ENCODE measurements at regions not wholly inside any gene's neighbourhood (a gene's known extent, or its start where the extent isn't known, plus 50 kb on each side); places are given as distances from the start of the nearest gene placed in this dataset.

DNA sequence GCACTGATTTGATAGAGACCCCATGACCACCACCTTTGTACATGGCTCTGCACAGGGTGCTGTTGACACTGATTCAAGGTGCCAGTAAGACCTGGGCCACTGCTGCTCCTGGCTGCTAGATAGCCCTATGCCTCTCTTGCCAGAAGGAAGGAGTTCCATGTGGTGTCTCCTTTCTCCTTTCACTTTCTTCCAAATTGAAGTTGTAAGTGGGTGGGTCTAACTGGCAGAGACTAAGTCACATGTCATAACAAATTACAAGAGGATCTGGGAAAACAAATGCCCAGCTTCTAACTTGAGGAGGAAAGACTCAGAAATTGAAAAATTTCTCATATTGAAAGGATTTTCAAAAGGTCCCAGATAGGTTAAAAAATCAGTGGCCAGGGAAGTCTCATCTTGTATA lies 116.8 kb downstream of the TFAP2B start:
- CTCF ChIA-PET: no interaction called here
- Histone ChIP-seq H3K9ac (ENCODE audit: control insufficient read depth, insufficient read depth, low read length) (no peak overlapping the region), H3K27ac (ENCODE audit: control insufficient read depth, insufficient read depth) (no peak overlapping the region), H2AFZ (ENCODE audit: control insufficient read depth, low read depth, low read length) (no peak overlapping the region), H3K27me3 (replicated peaks in 1 of 2; ENCODE audit: control insufficient read depth in 2 of 2, insufficient read depth in 2 of 2, low read length in 1 of 2) (no peaks in the 10 kb centered on the region), H3K9me3 (replicated peaks; ENCODE audit: control insufficient read depth, insufficient read depth, low read length) (no peaks in the 10 kb centered on the region), H3K4me2 (ENCODE audit: control insufficient read depth, insufficient read depth) (no peak overlapping the region), H4K20me1 (ENCODE audit: control insufficient read depth, insufficient read depth) (no peaks in the 10 kb centered on the region), H3K36me3 (ENCODE audit: control insufficient read depth in 2 of 2, insufficient read depth in 2 of 2, low read length in 1 of 2) (no peaks in the 10 kb centered on the region), H3K4me3 (no peak overlapping the region), H3K79me2 (ENCODE audit: control insufficient read depth, insufficient read depth, low read length) (no peaks in the 10 kb centered on the region), H3K4me1 (ENCODE audit: control insufficient read depth, insufficient read depth, low read length) (no peaks in the 10 kb centered on the region)
- TF ChIP-seq MYC (IDR thresholded peaks at IDR 0.05; ENCODE audit: insufficient read depth, insufficient read length, insufficient replicate concordance, low read length, severe bottlenecking): no peak
- FAIRE-seq: no peak
- POLR2A ChIA-PET: no interaction called here
- in situ Hi-C loops (cut with MboI) (no loop called here), intact Hi-C loops (cut with micrococcal nuclease; ENCODE audit: unreplicated experiment) (no loop called here)
- ATAC-seq: no peak
- BruUV-seq (replicated peaks): no TSS peak
- SMC1A ChIA-PET (ENCODE audit: uncharacterized antibody, unreplicated experiment): no interaction called here
- DNase-seq (ENCODE audit: low read depth, low spot score): no peak
- RAD21 ChIA-PET (ENCODE audit: unreplicated experiment): no interaction called here

GRCh38 chr6:50936277-50936681 lies 117.6 kb downstream of the TFAP2B start:
- H3K27me3 ChIP-seq (replicated peaks in 1 of 2; ENCODE audit: control insufficient read depth in 2 of 2, insufficient read depth in 2 of 2, low read length in 1 of 2): no peaks in the 10 kb centered on the region
- no peak overlapping the region for H2AFZ ChIP-seq (ENCODE audit: control insufficient read depth, low read depth, low read length)
- no peak overlapping the region for H3K27ac ChIP-seq (ENCODE audit: control insufficient read depth, insufficient read depth)
- SMC1A ChIA-PET (ENCODE audit: uncharacterized antibody, unreplicated experiment): interaction anchor here (1.2 kb wide), 1 partner anchor 8 kb away, joined by 4 read pairs; no protein-coding TSS in a partner anchor
- H3K79me2 ChIP-seq (ENCODE audit: control insufficient read depth, insufficient read depth, low read length): no peaks in the 10 kb centered on the region
- H3K36me3 ChIP-seq (ENCODE audit: control insufficient read depth in 2 of 2, insufficient read depth in 2 of 2, low read length in 1 of 2): no peaks in the 10 kb centered on the region
- RAD21 ChIA-PET (ENCODE audit: unreplicated experiment): interaction anchor here (0.9 kb wide), 1 partner anchor 120 kb away, joined by 3 read pairs; no protein-coding TSS in a partner anchor
- CTCF ChIA-PET: no interaction called here
- WGBS (ENCODE audit: insufficient coverage, insufficient replicate concordance, low lambda C conversion rate, missing lambda C conversion rate): 0% methylated on average over 1 of the region's 1 CpG
- ATAC-seq (no peak), FAIRE-seq (no peak), DNase-seq (ENCODE audit: low read depth, low spot score) (no peak)
- H3K4me1 ChIP-seq (ENCODE audit: control insufficient read depth, insufficient read depth, low read length): no peaks in the 10 kb centered on the region
- H3K4me3 ChIP-seq: no peak overlapping the region
- in situ Hi-C loops (cut with MboI): no loop called here
- no peaks in the 10 kb centered on the region for H4K20me1 ChIP-seq (ENCODE audit: control insufficient read depth, insufficient read depth)
- no peak overlapping the region for H3K9ac ChIP-seq (ENCODE audit: control insufficient read depth, insufficient read depth, low read length)
- POLR2A ChIA-PET: no interaction called here
- H3K4me2 ChIP-seq (ENCODE audit: control insufficient read depth, insufficient read depth): no peak overlapping the region
- intact Hi-C loops (cut with micrococcal nuclease; ENCODE audit: unreplicated experiment): no loop called here
- BruUV-seq (replicated peaks): no TSS peak
- no peaks in the 10 kb centered on the region for H3K9me3 ChIP-seq (replicated peaks; ENCODE audit: control insufficient read depth, insufficient read depth, low read length)
- no peak for TF ChIP-seq SKIL (IDR thresholded peaks at IDR 0.05; ENCODE audit: low read depth, poor library complexity, severe bottlenecking)
- no peak for TF ChIP-seq MEF2B (IDR thresholded peaks at IDR 0.05; ENCODE audit: partially characterized antibody, poor library complexity, severe bottlenecking)
- TF ChIP-seq PAX5 (IDR thresholded peaks at IDR 0.05; ENCODE audit: borderline replicate concordance, low read depth, low read length): no peak
- TF ChIP-seq PAX8 (IDR thresholded peaks at IDR 0.05): no peak
- TF ChIP-seq RAD51 (IDR thresholded peaks at IDR 0.05): no peak
- TF ChIP-seq, protein P1, sequence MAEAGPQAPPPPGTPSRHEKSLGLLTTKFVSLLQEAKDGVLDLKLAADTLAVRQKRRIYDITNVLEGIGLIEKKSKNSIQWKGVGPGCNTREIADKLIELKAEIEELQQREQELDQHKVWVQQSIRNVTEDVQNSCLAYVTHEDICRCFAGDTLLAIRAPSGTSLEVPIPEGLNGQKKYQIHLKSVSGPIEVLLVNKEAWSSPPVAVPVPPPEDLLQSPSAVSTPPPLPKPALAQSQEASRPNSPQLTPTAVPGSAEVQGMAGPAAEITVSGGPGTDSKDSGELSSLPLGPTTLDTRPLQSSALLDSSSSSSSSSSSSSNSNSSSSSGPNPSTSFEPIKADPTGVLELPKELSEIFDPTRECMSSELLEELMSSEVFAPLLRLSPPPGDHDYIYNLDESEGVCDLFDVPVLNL (IDR thresholded peaks at IDR 0.05; ENCODE audit: low read depth, low read length): no peak
- TF ChIP-seq GATAD2B (conservative IDR thresholded peaks at IDR 0.05; ENCODE audit: low read depth): no peak
- no peak for TF ChIP-seq SREBF2 (IDR thresholded peaks at IDR 0.05; ENCODE audit: low read length)
- no peak for TF ChIP-seq CBFB (IDR thresholded peaks at IDR 0.05; ENCODE audit: low read depth)
- no peak for TF ChIP-seq TAF1 (IDR thresholded peaks at IDR 0.05; ENCODE audit: borderline replicate concordance, low read depth, low read length)
- no peak for TF ChIP-seq JUND (IDR thresholded peaks at IDR 0.05; ENCODE audit: low read depth, low read length)

Measured in GM12878 (cell line).